ENCODE measurements at regions not wholly inside any gene's neighbourhood (a gene's known extent, or its start where the extent isn't known, plus 50 kb on each side); places are given as distances from the start of the nearest gene placed in this dataset.

DNA sequence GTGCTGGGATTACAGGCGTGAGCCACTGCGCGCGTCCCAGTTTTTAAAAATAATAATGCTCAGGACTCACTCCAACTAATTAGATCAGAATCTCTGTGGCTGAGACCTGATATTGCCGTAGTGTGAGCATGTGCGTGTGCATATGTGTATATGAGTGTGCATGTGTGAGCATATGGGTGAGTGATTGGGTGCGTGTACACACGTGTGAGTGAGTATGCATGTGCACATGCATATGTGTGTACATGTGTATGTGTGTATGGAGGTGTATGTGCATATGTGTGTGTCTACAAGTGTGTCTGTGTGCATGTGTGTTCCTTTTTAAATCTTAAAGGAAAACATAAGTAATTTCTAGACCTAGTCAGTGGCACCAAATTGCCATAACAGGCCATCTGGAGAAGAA is 54.8 kb upstream of the CKS2 start:
- TF ChIP-seq, protein P1, sequence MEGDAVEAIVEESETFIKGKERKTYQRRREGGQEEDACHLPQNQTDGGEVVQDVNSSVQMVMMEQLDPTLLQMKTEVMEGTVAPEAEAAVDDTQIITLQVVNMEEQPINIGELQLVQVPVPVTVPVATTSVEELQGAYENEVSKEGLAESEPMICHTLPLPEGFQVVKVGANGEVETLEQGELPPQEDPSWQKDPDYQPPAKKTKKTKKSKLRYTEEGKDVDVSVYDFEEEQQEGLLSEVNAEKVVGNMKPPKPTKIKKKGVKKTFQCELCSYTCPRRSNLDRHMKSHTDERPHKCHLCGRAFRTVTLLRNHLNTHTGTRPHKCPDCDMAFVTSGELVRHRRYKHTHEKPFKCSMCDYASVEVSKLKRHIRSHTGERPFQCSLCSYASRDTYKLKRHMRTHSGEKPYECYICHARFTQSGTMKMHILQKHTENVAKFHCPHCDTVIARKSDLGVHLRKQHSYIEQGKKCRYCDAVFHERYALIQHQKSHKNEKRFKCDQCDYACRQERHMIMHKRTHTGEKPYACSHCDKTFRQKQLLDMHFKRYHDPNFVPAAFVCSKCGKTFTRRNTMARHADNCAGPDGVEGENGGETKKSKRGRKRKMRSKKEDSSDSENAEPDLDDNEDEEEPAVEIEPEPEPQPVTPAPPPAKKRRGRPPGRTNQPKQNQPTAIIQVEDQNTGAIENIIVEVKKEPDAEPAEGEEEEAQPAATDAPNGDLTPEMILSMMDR (IDR thresholded peaks at IDR 0.05): no peak
- no peak for TF ChIP-seq POLR2A (IDR thresholded peaks at IDR 0.05)
- Histone ChIP-seq H3K27ac (no peak overlapping the region), H3K4me3 (no peak overlapping the region), H3K27me3 (no peaks in the 10 kb centered on the region), H3K36me3 (no peaks in the 10 kb centered on the region), H3K9me3 (no peaks in the 10 kb centered on the region), H3K4me1 (no peaks in the 10 kb centered on the region)
- no peak for DNase-seq
- 92 to 98% methylated on average over 8 of the region's 8 CpGs for WGBS, 2 donors
- intact Hi-C loops (cut with DNase I): no loop called here

DNA sequence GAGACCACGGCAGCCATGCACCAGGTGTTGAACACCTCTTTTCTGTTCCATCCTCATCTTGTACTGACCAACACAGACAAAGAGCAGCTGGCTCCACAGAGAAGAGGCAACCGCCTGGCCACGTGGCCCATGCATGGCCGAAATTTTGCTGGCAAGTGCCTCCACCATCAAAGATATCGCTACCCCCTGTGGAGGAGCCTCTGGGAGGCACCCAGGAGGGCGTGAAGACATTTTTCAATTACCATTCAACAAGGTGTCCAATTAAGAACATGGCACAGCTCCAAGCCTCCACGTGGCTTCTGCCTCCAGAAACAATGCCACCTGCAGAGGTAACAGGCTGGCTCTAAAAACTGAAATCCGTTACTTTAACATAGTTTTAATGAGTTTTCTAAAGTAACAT is 54.4 kb upstream of the CKS2 start:
- TF ChIP-seq, protein P1 (IDR thresholded peaks at IDR 0.05): no peak
- TF ChIP-seq POLR2A (IDR thresholded peaks at IDR 0.05): no peak
- Histone ChIP-seq H3K36me3 (no peaks in the 10 kb centered on the region), H3K27ac (no peak overlapping the region), H3K4me1 (no peaks in the 10 kb centered on the region), H3K9me3 (no peaks in the 10 kb centered on the region), H3K27me3 (no peaks in the 10 kb centered on the region), H3K4me3 (no peak overlapping the region)
- no peak for DNase-seq
- intact Hi-C loops (cut with DNase I): no loop called here
- 75 to 78% methylated on average over 8 of the region's 8 CpGs for WGBS, 2 donors

DNA sequence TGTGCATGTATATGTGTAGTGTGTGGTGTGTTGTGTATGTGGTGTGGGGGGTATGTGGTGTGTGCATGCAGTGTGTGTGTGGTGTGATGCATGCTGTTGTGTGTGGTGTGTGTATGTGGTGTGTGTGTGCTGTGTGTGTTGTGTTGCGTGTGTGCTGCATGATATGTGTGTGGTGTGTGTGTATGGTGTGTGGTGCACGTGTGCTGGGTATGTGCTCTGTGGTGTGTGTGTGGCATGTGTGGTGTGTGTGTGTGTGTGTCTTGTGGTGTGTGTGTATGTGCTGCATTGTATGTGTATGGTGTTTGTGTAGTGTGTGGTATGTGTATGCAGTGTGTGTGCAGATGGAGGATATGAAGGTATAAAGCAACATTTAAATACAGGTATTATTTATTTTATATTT is 50.5 kb upstream of the CKS2 start:
- H3K4me3 ChIP-seq: no peak overlapping the region
- 90 to 100% methylated on average over 2 of the region's 2 CpGs for WGBS, 2 donors
- intact Hi-C loops (cut with DNase I): no loop called here
- no peaks in the 10 kb centered on the region for H3K36me3 ChIP-seq
- no peaks in the 10 kb centered on the region for H3K27me3 ChIP-seq
- H3K4me1 ChIP-seq: no peaks in the 10 kb centered on the region
- TF ChIP-seq, protein P1 (IDR thresholded peaks at IDR 0.05): no peak
- TF ChIP-seq POLR2A (IDR thresholded peaks at IDR 0.05): no peak
- no peak for DNase-seq
- H3K9me3 ChIP-seq: no peaks in the 10 kb centered on the region
- no peak overlapping the region for H3K27ac ChIP-seq
